NCI-H510A (cell line): ENCODE measurements at regions not wholly inside any gene's neighbourhood (a gene's known extent, or its start where the extent isn't known, plus 50 kb on each side); places are given as distances from the start of the nearest gene placed in this dataset.

Source experiments
- DNase-seq: peaks from one replicate; lab custom pipeline; 2025; lab: John Stamatoyannopoulos, UW

- DNase-seq: no peak
Measured at GRCh38 chr10:90326498-90327267, 531.2 kb downstream of the HTR7 start.

GRCh38 chr10:90327611-90328010 is 530.2 kb downstream of the HTR7 start:
- no peak for DNase-seq

GRCh38 chr10:90328459-90328858 is 529.4 kb downstream of the HTR7 start:
- DNase-seq: no peak

- DNase-seq: no peak
Measured at GRCh38 chr10:90328896-90329295, 528.9 kb downstream of the HTR7 start.

GRCh38 chr10:90337316-90337715 is 520.5 kb downstream of the HTR7 start:
- DNase-seq: no peak

- no peak for DNase-seq
Measured at GRCh38 chr10:90342480-90342879, 515.4 kb downstream of the HTR7 start.

- DNase-seq: no peak
Measured at GRCh38 chr10:90344226-90344625, 513.6 kb downstream of the HTR7 start.

- DNase-seq: no peak
Measured at GRCh38 chr10:90347239-90347638, 510.6 kb downstream of the HTR7 start.

GRCh38 chr10:90350122-90350521 is 507.7 kb downstream of the HTR7 start:
- DNase-seq: no peak

- DNase-seq: no peak
Measured at GRCh38 chr10:90352288-90352687, 505.6 kb downstream of the HTR7 start.

- no peak for DNase-seq
Measured at GRCh38 chr10:90354914-90355313, 502.9 kb downstream of the HTR7 start.

GRCh38 chr10:90363799-90364483 is 493.9 kb downstream of the HTR7 start:
- no peak for DNase-seq

- no peak for DNase-seq
Measured at GRCh38 chr10:90372451-90372850, 485.4 kb downstream of the HTR7 start.

- no peak for DNase-seq
Measured at GRCh38 chr10:90373911-90374310, 483.9 kb downstream of the HTR7 start.

GRCh38 chr10:90378524-90379076 is 479.2 kb downstream of the HTR7 start:
- no peak for DNase-seq

- no peak for DNase-seq
Measured at GRCh38 chr10:90381468-90381867, 476.4 kb downstream of the HTR7 start.

- no peak for DNase-seq
Measured at GRCh38 chr10:90389876-90390275, 468.0 kb downstream of the HTR7 start.

- DNase-seq: no peak
Measured at GRCh38 chr10:90394311-90394710, 463.5 kb downstream of the HTR7 start.

- DNase-seq: no peak
Measured at GRCh38 chr10:90396721-90397120, 461.1 kb downstream of the HTR7 start.

- DNase-seq: no peak
Measured at GRCh38 chr10:90398566-90398965, 459.3 kb downstream of the HTR7 start.

GRCh38 chr10:90399782-90400181 is 458.1 kb downstream of the HTR7 start:
- DNase-seq: no peak

GRCh38 chr10:90403211-90404000 is 454.4 kb downstream of the HTR7 start:
- no peak for DNase-seq

GRCh38 chr10:90407131-90407530 is 450.7 kb downstream of the HTR7 start:
- DNase-seq: no peak
